HCT116 (cell line): ENCODE measurements at regions not wholly inside any gene's neighbourhood (a gene's known extent, or its start where the extent isn't known, plus 50 kb on each side); places are given as distances from the start of the nearest gene placed in this dataset.

Experiments used
- ATAC-seq: fragments of 200-7000 bp; cut with Tn5 transposase; 2 replicates; pipeline ENCODE4 v1.9.1; 2020; ENCODE audit warnings: mild to moderate bottlenecking, moderate library complexity
- BruUV-seq: library from RNA; stranded (reverse); fragments of 400-500 nt; replicated peaks from 2 replicates; lab custom pipeline; 2021; lab: Mats Ljungman, UMichigan
- CTCF ChIA-PET: fragments of 300-600 bp; sonication (Branson Sonifier 250); formaldehyde crosslinking; loops from one replicate; lab custom pipeline; 2021; ENCODE audit warnings: antibody characterized with exemption; lab: Charles Lee
- POLR2A ChIA-PET: fragments of 300-600, 350-600 bp; sonication (Branson Sonifier 250); formaldehyde crosslinking; loops from one replicate; lab custom pipeline; 2021; ENCODE audit warnings: antibody characterized with exemption; lab: Charles Lee
- RAD21 ChIA-PET, 2 experiments: fragments of 300-600 bp; sonication (Branson Sonifier 250); formaldehyde crosslinking; loops; one replicate each; lab custom pipeline; 2023; ENCODE audit warnings: low total read pairs in 2 of 2; ENCODE audit not compliant: uncharacterized antibody in 2 of 2, unreplicated experiment in 2 of 2, low non-redundant PET in 1 of 2; lab: Charles Lee
- DNase-seq: peaks from one replicate; pipeline ENCODE4 v3.0.0-alpha.2; 2010; ENCODE audit warnings: low read depth, low spot score
- H2AFZ ChIP-seq: fragments of 200-600 bp; shearing (Covaris generic), sonication (generic); 2 replicates; pipeline ENCODE4 v1.6.1; 2017; ENCODE audit warnings: low read depth, mixed run types, mixed read lengths, antibody characterized with exemption, low read length; ENCODE audit not compliant: poor library complexity, severe bottlenecking
- H3K27ac ChIP-seq: 2 replicates; pipeline ENCODE4 v1.5.1; 2012; ENCODE audit warnings: low read depth, low read length
- H3K27me3 ChIP-seq: fragments of 200-600 bp; sonication (generic); 2 replicates; pipeline ENCODE4 v1.6.1; 2016; ENCODE audit warnings: mixed run types, low read length, mixed read lengths; ENCODE audit not compliant: insufficient read depth
- H3K36me3 ChIP-seq, 2 experiments: fragments of 200-500 bp in 1 of 2; fragments of 200-600 bp in 1 of 2; sonication (Bioruptor generic) in 1 of 2; sonication (generic) in 1 of 2; 2 replicates each; pipeline versions ENCODE4 v1.5.1 to v1.6.1; 2014 to 2016; ENCODE audit warnings: low read length in 2 of 2, inconsistent platforms in 1 of 2, mixed read lengths in 1 of 2, mixed run types in 1 of 2; ENCODE audit not compliant: insufficient read depth in 2 of 2, control insufficient read depth in 1 of 2
- H3K4me1 ChIP-seq, 2 experiments: fragments of 200-600 bp in 1 of 2; sonication (generic) in 1 of 2; 2 replicates each; pipeline versions ENCODE4 v1.5.1 to v1.6.1; 2012 to 2017; ENCODE audit warnings: low read length in 2 of 2, inconsistent platforms in 1 of 2, mild to moderate bottlenecking in 1 of 2, mixed read lengths in 1 of 2, mixed run types in 1 of 2, moderate library complexity in 1 of 2; ENCODE audit not compliant: insufficient read depth in 2 of 2, control insufficient read depth in 1 of 2
- H3K4me2 ChIP-seq: fragments of 200-600 bp; sonication (generic); 2 replicates; pipeline ENCODE4 v1.6.1; 2017; ENCODE audit warnings: mixed run types, low read length, mixed read lengths
- H3K4me3 ChIP-seq, 2 experiments: fragments of 200-600 bp in 1 of 2; sonication (generic) in 1 of 2; replicated peaks in 1 of 2; 2 replicates each; pipeline ENCODE4 v1.5.1; 2011 to 2016; ENCODE audit warnings: low read length in 2 of 2, control low read depth in 1 of 2, low read depth in 1 of 2, mild to moderate bottlenecking in 1 of 2, mixed read lengths in 1 of 2, mixed run types in 1 of 2
- H3K79me2 ChIP-seq: fragments of 200-600 bp; sonication (generic); 2 replicates; pipeline ENCODE4 v1.6.1; 2017; ENCODE audit warnings: mild to moderate bottlenecking, mixed run types, low read length, moderate library complexity, mixed read lengths; ENCODE audit not compliant: insufficient read depth
- H3K9ac ChIP-seq: fragments of 200-600 bp; sonication (generic); 2 replicates; pipeline ENCODE4 v1.6.1; 2016; ENCODE audit warnings: low read length, mixed read lengths
- H3K9me2 ChIP-seq: fragments of 200-600 bp; sonication (generic), shearing (Covaris generic); 2 replicates; pipeline ENCODE4 v1.6.1; 2017; ENCODE audit warnings: mixed run types, mild to moderate bottlenecking, moderate library complexity; ENCODE audit not compliant: insufficient read depth
- H3K9me3 ChIP-seq, 2 experiments: fragments of 200-500 bp in 1 of 2; fragments of 200-600 bp in 1 of 2; sonication (Bioruptor generic) in 1 of 2; sonication (generic) in 1 of 2; 2 replicates each; pipeline ENCODE4 v1.6.1; 2014 to 2017; ENCODE audit warnings: low read length in 2 of 2, mixed read lengths in 2 of 2, inconsistent platforms in 1 of 2, low read depth in 1 of 2, mild to moderate bottlenecking in 1 of 2, mixed run types in 1 of 2, moderate library complexity in 1 of 2; ENCODE audit not compliant: control insufficient read depth in 1 of 2, insufficient read depth in 1 of 2
- H4K20me1 ChIP-seq: fragments of 200-600 bp; sonication (generic), shearing (Covaris generic); 2 replicates; pipeline ENCODE4 v1.6.1; 2017; ENCODE audit warnings: mixed run types, mild to moderate bottlenecking, moderate library complexity; ENCODE audit not compliant: insufficient read depth
- ATF3 ChIP-seq: IDR thresholded peaks from 2 replicates; pipeline ENCODE4 v1.6.1; 2012
- CBX3 ChIP-seq: IDR thresholded peaks from 2 replicates; pipeline ENCODE4 v1.6.1; 2012; ENCODE audit warnings: low read depth
- CTCF ChIP-seq, 3 experiments: fragments of 200-600 bp in 1 of 3; sonication (generic) in 1 of 3; IDR thresholded peaks in 2 of 3; conservative IDR thresholded peaks in 1 of 3; 2 replicates each; pipeline ENCODE4 v1.5.1; 2012 to 2017; ENCODE audit warnings: low read depth in 2 of 3, low read length in 2 of 3, antibody characterized with exemption in 1 of 3, borderline replicate concordance in 1 of 3, control low read depth in 1 of 3, mild to moderate bottlenecking in 1 of 3, mixed read lengths in 1 of 3, mixed run types in 1 of 3, moderate library complexity in 1 of 3; ENCODE audit not compliant: insufficient read depth in 1 of 3
- EGR1 ChIP-seq: IDR thresholded peaks from 2 replicates; pipeline ENCODE4 v1.6.1; 2012; ENCODE audit warnings: low read depth
- EZH2 ChIP-seq: fragments of 200-600 bp; sonication (generic); IDR thresholded peaks from 2 replicates; pipeline ENCODE4 v1.6.1; 2017; ENCODE audit warnings: antibody characterized with exemption, mixed run types
- EZH2phosphoT487 ChIP-seq: fragments of 200-600 bp; IDR thresholded peaks from 2 replicates; pipeline ENCODE4 v1.6.1; 2018; ENCODE audit warnings: antibody characterized with exemption, borderline replicate concordance
- FOSL1 ChIP-seq: IDR thresholded peaks from 2 replicates; pipeline ENCODE4 v1.6.1; 2012; ENCODE audit warnings: low read depth
- JUND ChIP-seq: IDR thresholded peaks from 2 replicates; pipeline ENCODE4 v1.6.1; 2012
- POLR2A ChIP-seq: IDR thresholded peaks from 2 replicates; pipeline ENCODE4 v1.7.0; 2011; ENCODE audit warnings: borderline replicate concordance; ENCODE audit not compliant: insufficient read depth, insufficient read length; ENCODE audit errors: extremely low read depth
- POLR2AphosphoS5 ChIP-seq: IDR thresholded peaks from 2 replicates; pipeline ENCODE4 v1.6.1; 2011; ENCODE audit warnings: mild to moderate bottlenecking, low read depth, low read length, moderate library complexity
- RAD21 ChIP-seq: IDR thresholded peaks from 2 replicates; pipeline ENCODE4 v1.6.1; 2012; ENCODE audit warnings: low read depth, mild to moderate bottlenecking
- REST ChIP-seq: IDR thresholded peaks from 2 replicates; pipeline ENCODE4 v1.6.1; 2012; ENCODE audit warnings: low read depth
- SRF ChIP-seq: IDR thresholded peaks from 2 replicates; pipeline ENCODE4 v1.6.1; 2012; ENCODE audit warnings: low read depth
- ZBTB33 ChIP-seq: IDR thresholded peaks from 2 replicates; pipeline ENCODE4 v1.6.1; 2011; ENCODE audit warnings: mild to moderate bottlenecking, low read length, moderate library complexity; ENCODE audit not compliant: insufficient replicate concordance; ENCODE audit errors: extremely low read depth
- ZFX ChIP-seq: fragments of 450-650 bp; IDR thresholded peaks from 2 replicates; pipeline ENCODE4 v1.6.1; 2017
- intact Hi-C: fragments of 100-400 bp; cut with micrococcal nuclease; formaldehyde crosslinking; loops from 2 replicates; pipeline ENCODE4 v1.10.0; 2022

- no peak for TF ChIP-seq REST
These were observed 426.4 kb downstream of the TYW1 start (continued) for GRCh38 chr7:67423065-67423464.

- Histone ChIP-seq H4K20me1 (no peaks in the 10 kb centered on the region), H3K4me1 (no peaks in the 10 kb centered on the region), H3K9me3 (no peaks in the 10 kb centered on the region), H3K9me2 (no peaks in the 10 kb centered on the region), H3K79me2 (no peaks in the 10 kb centered on the region), H3K27me3 (no peaks in the 10 kb centered on the region), H3K27ac (no peak overlapping the region), H3K36me3 (no peaks in the 10 kb centered on the region), H3K9ac (no peak overlapping the region), H3K4me3 (no peak overlapping the region), H3K4me2 (no peak overlapping the region), H2AFZ (no peak overlapping the region)
- CTCF ChIA-PET: no interaction called here
- DNase-seq: no peak
- ATAC-seq: no peak
- RAD21 ChIA-PET: no interaction called here
- POLR2A ChIA-PET: no interaction called here
- intact Hi-C loops: no loop called here
- BruUV-seq: no TSS peak
- TF ChIP-seq ZBTB33 (no peak), ZFX (no peak), ATF3 (no peak), FOSL1 (no peak), EZH2 (no peak), RAD21 (no peak), SRF (no peak), POLR2A (no peak), EGR1 (no peak), EZH2phosphoT487 (no peak), POLR2AphosphoS5 (no peak), CBX3 (no peak), REST (no peak), JUND (no peak), CTCF (IDR thresholded peaks at IDR 0.05 in 2 of 3, conservative IDR thresholded peaks at IDR 0.05 in 1 of 3; ENCODE audit: borderline replicate concordance in 1 of 3, insufficient read depth in 1 of 3, low read depth in 2 of 3, low read length in 2 of 3) (no peak)
These were observed 430.0 kb downstream of the TYW1 start for GRCh38 chr7:67426654-67427053.
